Upper lobe of left lung (tissue), 6 donors: ENCODE measurements at regions not wholly inside any gene's neighbourhood (a gene's known extent, or its start where the extent isn't known, plus 50 kb on each side); places are given as distances from the start of the nearest gene placed in this dataset.

ENCODE experiments used
- ATAC-seq, 2 donors: fragments of 200-7000 bp; cut with Tn5 transposase; one replicate each; pipeline ENCODE4 v1.9.1; 2022; ENCODE audit warnings: mild to moderate bottlenecking in 2 of 2, moderate library complexity in 2 of 2; ENCODE audit not compliant: low FRiP score in 2 of 2
- DNase-seq, 2 donors: peaks; one replicate each; pipeline ENCODE4 v3.0.0-alpha.2; 2019 to 2020
- H3K27ac ChIP-seq, 4 donors: fragments of 200-600 bp; sonication (generic); one replicate each; pipeline ENCODE4 v1.5.1; 2016 to 2019
- H3K27me3 ChIP-seq, 4 donors: fragments of 200-600 bp; sonication (generic); one replicate each; pipeline ENCODE4 v1.5.1; 2017 to 2019
- H3K36me3 ChIP-seq, 4 donors: fragments of 200-600 bp; sonication (generic); one replicate each; pipeline ENCODE4 v1.5.1; 2016 to 2019
- H3K4me1 ChIP-seq, 4 donors: fragments of 200-600 bp; sonication (generic); one replicate each; pipeline ENCODE4 v1.5.1; 2018 to 2019
- H3K4me3 ChIP-seq, 4 donors: fragments of 200-600 bp; sonication (generic); one replicate each; pipeline ENCODE4 v1.5.1; 2017 to 2019; ENCODE audit warnings: mild to moderate bottlenecking in 2 of 4, moderate library complexity in 1 of 4
- H3K9me3 ChIP-seq, 4 donors: fragments of 200-600 bp; sonication (generic); one replicate each; pipeline ENCODE4 v1.5.1; 2018 to 2019
- EP300 ChIP-seq, 4 donors: sonication (generic); formaldehyde crosslinking; IDR thresholded peaks; one replicate each; pipeline ENCODE4 v1.5.1; 2017; ENCODE audit warnings: antibody characterized with exemption in 4 of 4, control low read depth in 2 of 4
- POLR2A ChIP-seq, 4 donors: fragments of 450-650 bp; IDR thresholded peaks; one replicate each; pipeline ENCODE4 v1.5.1; 2016 to 2017; ENCODE audit warnings: antibody characterized with exemption in 4 of 4, mild to moderate bottlenecking in 2 of 4
- POLR2AphosphoS5 ChIP-seq, 2 donors: sonication (generic); formaldehyde crosslinking; IDR thresholded peaks; one replicate each; pipeline ENCODE4 v1.5.1; 2017; ENCODE audit warnings: antibody characterized with exemption in 2 of 2
- WGBS, 2 donors: methylation state at CpG; one replicate each; pipeline ENCODE4 v1.1.5; 2017 to 2018; 5-methylcytosine and 5-hydroxymethylcytosine counted together
- TF ChIP-seq, protein P1 (sequence below), 6 experiments: fragments of 450-650 bp in 4 of 6; fragments of 200-600 bp in 2 of 6; sonication (generic) in 2 of 6; IDR thresholded peaks; one replicate each; pipeline ENCODE4 v1.5.1; 2016 to 2019; ENCODE audit warnings: antibody characterized with exemption in 6 of 6
- donor health status: DM: no; HTN: no; CAD: no; lungs with moderate emphysema.
- donor health status: DM: no; HTN: yes; CAD: no; lungs with severe emphysema.

GRCh38 chr1:53378061-53378460 is 50.2 kb upstream of the LRP8 start:
- Histone ChIP-seq H3K4me3 (no peak overlapping the region), H3K4me1 (no peaks in the 10 kb centered on the region), H3K9me3 (no peaks in the 10 kb centered on the region), H3K27me3 (no peaks in the 10 kb centered on the region), H3K27ac (no peak overlapping the region), H3K36me3 (no peaks in the 10 kb centered on the region)
- 78 to 89% methylated on average over 5 of the region's 5 CpGs for WGBS, 2 donors
- ATAC-seq (no peak), DNase-seq (peak in 1 of 2 donors; percentile 12)
- TF ChIP-seq POLR2A (IDR thresholded peaks at IDR 0.05), result no peak
- no peak for TF ChIP-seq EP300 (IDR thresholded peaks at IDR 0.05)
- TF ChIP-seq, protein P1, sequence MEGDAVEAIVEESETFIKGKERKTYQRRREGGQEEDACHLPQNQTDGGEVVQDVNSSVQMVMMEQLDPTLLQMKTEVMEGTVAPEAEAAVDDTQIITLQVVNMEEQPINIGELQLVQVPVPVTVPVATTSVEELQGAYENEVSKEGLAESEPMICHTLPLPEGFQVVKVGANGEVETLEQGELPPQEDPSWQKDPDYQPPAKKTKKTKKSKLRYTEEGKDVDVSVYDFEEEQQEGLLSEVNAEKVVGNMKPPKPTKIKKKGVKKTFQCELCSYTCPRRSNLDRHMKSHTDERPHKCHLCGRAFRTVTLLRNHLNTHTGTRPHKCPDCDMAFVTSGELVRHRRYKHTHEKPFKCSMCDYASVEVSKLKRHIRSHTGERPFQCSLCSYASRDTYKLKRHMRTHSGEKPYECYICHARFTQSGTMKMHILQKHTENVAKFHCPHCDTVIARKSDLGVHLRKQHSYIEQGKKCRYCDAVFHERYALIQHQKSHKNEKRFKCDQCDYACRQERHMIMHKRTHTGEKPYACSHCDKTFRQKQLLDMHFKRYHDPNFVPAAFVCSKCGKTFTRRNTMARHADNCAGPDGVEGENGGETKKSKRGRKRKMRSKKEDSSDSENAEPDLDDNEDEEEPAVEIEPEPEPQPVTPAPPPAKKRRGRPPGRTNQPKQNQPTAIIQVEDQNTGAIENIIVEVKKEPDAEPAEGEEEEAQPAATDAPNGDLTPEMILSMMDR (IDR thresholded peaks at IDR 0.05), result no peak
- no peak for TF ChIP-seq POLR2AphosphoS5 (IDR thresholded peaks at IDR 0.05)

- Histone ChIP-seq H3K4me1 (no peaks in the 10 kb centered on the region), H3K27me3 (no peaks in the 10 kb centered on the region), H3K9me3 (no peaks in the 10 kb centered on the region), H3K4me3 (no peak overlapping the region), H3K36me3 (no peaks in the 10 kb centered on the region), H3K27ac (no peak overlapping the region)
- DNase-seq (peak in 1 of 2 donors; percentile 8), ATAC-seq (no peak)
- WGBS, 2 donors, result 94 to 96% methylated on average over 8 to 11 of the region's 11 CpGs
- TF ChIP-seq EP300 (IDR thresholded peaks at IDR 0.05), result no peak
- TF ChIP-seq, protein P1 (IDR thresholded peaks at IDR 0.05), result no peak
- TF ChIP-seq POLR2AphosphoS5 (IDR thresholded peaks at IDR 0.05), result no peak
- no peak for TF ChIP-seq POLR2A (IDR thresholded peaks at IDR 0.05)
Observed at GRCh38 chr1:53378932-53379661, 51.2 kb upstream of the LRP8 start.

- TF ChIP-seq POLR2A (IDR thresholded peaks at IDR 0.05) (no peak), EP300 (IDR thresholded peaks at IDR 0.05) (no peak), POLR2AphosphoS5 (IDR thresholded peaks at IDR 0.05) (no peak)
- TF ChIP-seq, protein P1 (IDR thresholded peaks at IDR 0.05), result no peak
- Histone ChIP-seq H3K9me3 (no peaks in the 10 kb centered on the region), H3K27me3 (no peaks in the 10 kb centered on the region), H3K36me3 (no peaks in the 10 kb centered on the region), H3K4me3 (no peak overlapping the region), H3K4me1 (no peaks in the 10 kb centered on the region), H3K27ac (no peak overlapping the region)
- ATAC-seq, result no peak
- no peak for DNase-seq
- 88 to 93% methylated on average over 4 of the region's 4 CpGs for WGBS, 2 donors
Observed at GRCh38 chr1:53379662-53380002, 51.8 kb upstream of the LRP8 start.

DNA sequence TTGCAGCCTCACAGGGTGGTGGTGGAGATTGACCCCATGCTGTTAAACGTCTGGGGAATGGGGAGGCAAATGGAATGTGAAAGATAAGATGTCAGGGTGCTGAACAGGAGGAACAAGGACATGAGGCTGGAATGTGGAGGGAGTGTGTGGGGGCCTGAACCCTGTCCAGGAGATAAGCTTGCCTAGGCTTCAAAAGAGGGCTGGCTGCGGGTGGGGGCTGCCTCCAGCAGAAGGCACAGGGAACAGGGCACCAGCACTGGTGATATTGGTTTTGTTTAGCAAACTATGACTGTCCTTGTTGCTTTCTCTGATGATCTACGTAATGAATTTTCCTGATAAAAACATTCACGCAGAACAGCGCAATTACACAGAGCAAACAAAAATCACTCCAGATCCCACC is 52.4 kb upstream of the LRP8 start:
- H3K4me3 ChIP-seq, result no peak overlapping the region
- no peak for DNase-seq
- no peak for ATAC-seq
- no peaks in the 10 kb centered on the region for H3K4me1 ChIP-seq
- WGBS, 2 donors, result 82 to 83% methylated on average over 5 of the region's 5 CpGs
- TF ChIP-seq, protein P1 (IDR thresholded peaks at IDR 0.05), result no peak
- TF ChIP-seq EP300 (IDR thresholded peaks at IDR 0.05), result no peak
- no peak for TF ChIP-seq POLR2A (IDR thresholded peaks at IDR 0.05)
- H3K27ac ChIP-seq, result no peak overlapping the region
- H3K9me3 ChIP-seq, result no peaks in the 10 kb centered on the region
- H3K36me3 ChIP-seq, result no peaks in the 10 kb centered on the region
- no peaks in the 10 kb centered on the region for H3K27me3 ChIP-seq

GRCh38 chr1:53381790-53382401 is 54.0 kb upstream of the LRP8 start:
- no peak for DNase-seq
- Histone ChIP-seq H3K9me3 (no peaks in the 10 kb centered on the region), H3K27ac (no peak overlapping the region), H3K36me3 (no peaks in the 10 kb centered on the region), H3K4me1 (no peaks in the 10 kb centered on the region), H3K4me3 (no peak overlapping the region), H3K27me3 (no peaks in the 10 kb centered on the region)
- TF ChIP-seq POLR2AphosphoS5 (IDR thresholded peaks at IDR 0.05), result no peak
- TF ChIP-seq POLR2A (IDR thresholded peaks at IDR 0.05), result no peak
- no peak for TF ChIP-seq EP300 (IDR thresholded peaks at IDR 0.05)
- TF ChIP-seq, protein P1 (IDR thresholded peaks at IDR 0.05), result no peak
- WGBS, 2 donors, result 51 to 59% methylated on average over 8 of the region's 8 CpGs
- no peak for ATAC-seq
